Astrocyte (in vitro differentiated cells and primary cell): ENCODE measurements at regions not wholly inside any gene's neighbourhood (a gene's known extent, or its start where the extent isn't known, plus 50 kb on each side); places are given as distances from the start of the nearest gene placed in this dataset.
"Not testable (repeated sequence)": the region's sequence is repeated elsewhere in the genome, so short reads cannot be mapped to it uniquely, and the experiment has no call there.

Experiments used
- DNase-seq: peaks from one replicate; pipeline ENCODE4 v3.0.0-alpha.2; 2010; ENCODE audit warnings: low read depth
- FAIRE-seq: peaks from 2 replicates; lab custom pipeline; 2011; peaks lifted over from hg19 to GRCh38; lab: Jason Lieb, UNC
- H2AFZ ChIP-seq: 2 replicates; pipeline ENCODE4 v1.6.0; 2012; ENCODE audit warnings: low read depth, low read length, inconsistent platforms
- H3K27ac ChIP-seq: 2 replicates; pipeline ENCODE4 v1.5.1; 2011; ENCODE audit warnings: low read depth, low read length, inconsistent platforms
- H3K27me3 ChIP-seq: 2 replicates; pipeline ENCODE4 v1.6.0; 2011; ENCODE audit warnings: low read length, inconsistent platforms; ENCODE audit not compliant: insufficient read depth
- H3K36me3 ChIP-seq: 2 replicates; pipeline ENCODE4 v1.5.1; 2011; ENCODE audit warnings: low read length, inconsistent platforms; ENCODE audit not compliant: insufficient read depth
- H3K4me1 ChIP-seq: 2 replicates; pipeline ENCODE4 v1.5.1; 2011; ENCODE audit warnings: low read length, inconsistent platforms; ENCODE audit not compliant: insufficient read depth
- H3K4me2 ChIP-seq: 2 replicates; pipeline ENCODE4 v1.6.0; 2012; ENCODE audit warnings: low read length, inconsistent platforms
- H3K4me3 ChIP-seq: 2 replicates; pipeline ENCODE4 v1.5.1; 2011; ENCODE audit warnings: low read depth, mild to moderate bottlenecking, low read length, inconsistent platforms; ENCODE audit not compliant: insufficient read depth
- H3K79me2 ChIP-seq: 2 replicates; pipeline ENCODE4 v1.6.0; 2012; ENCODE audit warnings: mild to moderate bottlenecking, low read length, inconsistent platforms; ENCODE audit not compliant: insufficient read depth
- H3K9ac ChIP-seq: 2 replicates; pipeline ENCODE4 v1.6.0; 2012; ENCODE audit warnings: mild to moderate bottlenecking, low read length, inconsistent platforms
- H3K9me3 ChIP-seq: 2 replicates; pipeline ENCODE4 v1.5.1; 2012; ENCODE audit warnings: low read depth, mild to moderate bottlenecking, low read length, inconsistent platforms; ENCODE audit not compliant: insufficient read depth
- H4K20me1 ChIP-seq: 2 replicates; pipeline ENCODE4 v1.6.0; 2012; ENCODE audit warnings: low read length, inconsistent platforms; ENCODE audit not compliant: insufficient read depth
- H3K27ac Mint-ChIP-seq: one replicate; pipeline ENCODE4 v1.8.0; 2021; ENCODE audit warnings: mild to moderate bottlenecking, mixed read lengths; ENCODE audit not compliant: unreplicated experiment
- H3K27me3 Mint-ChIP-seq: one replicate; pipeline ENCODE4 v1.8.0; 2021; ENCODE audit warnings: low read depth, mixed read lengths; ENCODE audit not compliant: unreplicated experiment
- H3K36me3 Mint-ChIP-seq: one replicate; pipeline ENCODE4 v1.8.0; 2021; ENCODE audit warnings: low read depth, mixed read lengths; ENCODE audit not compliant: unreplicated experiment
- H3K4me1 Mint-ChIP-seq: one replicate; pipeline ENCODE4 v1.8.0; 2021; ENCODE audit warnings: low read depth, mixed read lengths; ENCODE audit not compliant: unreplicated experiment
- H3K4me3 Mint-ChIP-seq: one replicate; pipeline ENCODE4 v1.8.0; 2021; ENCODE audit warnings: mild to moderate bottlenecking, moderate library complexity, mixed read lengths; ENCODE audit not compliant: unreplicated experiment
- H3K9me3 Mint-ChIP-seq: one replicate; pipeline ENCODE4 v1.8.0; 2021; ENCODE audit warnings: mild to moderate bottlenecking, mixed read lengths; ENCODE audit not compliant: unreplicated experiment
- EZH2 ChIP-seq: IDR thresholded peaks from 2 replicates; pipeline ENCODE4 v1.6.1; 2012; ENCODE audit warnings: mild to moderate bottlenecking, low read length, inconsistent platforms; ENCODE audit not compliant: insufficient read depth
- TF ChIP-seq, protein P1 (sequence below): IDR thresholded peaks from 2 replicates; pipeline ENCODE4 v1.5.1; 2011; ENCODE audit warnings: low read depth, mild to moderate bottlenecking, inconsistent platforms, low read length, moderate library complexity; ENCODE audit not compliant: insufficient read depth

DNA sequence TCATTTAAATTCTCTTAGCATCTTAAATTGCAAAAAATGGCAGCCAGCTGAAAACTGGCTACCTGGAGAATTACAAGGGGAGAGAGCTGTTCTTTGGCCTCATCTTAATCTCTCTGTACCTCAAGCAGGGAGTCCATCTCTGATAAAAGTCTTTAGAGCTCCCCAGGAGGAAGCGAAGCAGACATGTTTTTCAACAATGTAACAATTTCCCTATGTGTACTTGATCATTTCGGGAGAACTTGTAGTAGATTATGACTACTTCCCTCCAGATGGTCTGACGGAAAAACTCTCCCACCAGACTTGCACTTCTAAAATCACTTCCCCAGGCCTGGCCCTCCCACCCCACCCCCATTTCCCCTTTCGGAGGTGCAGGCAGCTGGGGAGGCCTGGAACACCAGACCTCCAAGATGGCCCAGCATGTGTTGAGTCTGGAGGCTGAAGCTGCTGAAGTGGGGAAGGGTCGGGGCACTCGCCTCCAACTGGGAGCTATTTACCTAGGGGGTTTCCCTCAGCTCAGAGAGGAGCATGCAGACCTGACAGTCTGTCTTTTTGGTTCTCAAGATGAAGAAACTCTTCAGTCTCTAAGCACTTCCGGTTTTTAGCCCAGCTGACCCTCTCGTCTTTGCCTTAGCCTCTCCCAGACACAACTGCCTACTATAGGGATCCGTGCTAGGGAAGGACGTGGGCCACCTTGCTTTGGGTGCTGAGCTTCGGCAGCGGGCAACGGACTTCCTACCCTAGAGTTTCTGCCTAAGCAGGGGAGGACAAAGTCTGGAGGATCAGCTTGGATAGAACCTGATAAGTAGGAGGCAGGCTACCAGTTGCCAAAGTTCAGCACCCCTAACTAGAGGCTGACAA is 164.0 kb upstream of the TBL1XR1 start:
- no peaks in the 10 kb centered on the region for H3K9me3 ChIP-seq
- H3K4me2 ChIP-seq: peak overlapping the region; percentile 82
- H3K9me3 Mint-ChIP-seq: no peaks in the 10 kb centered on the region
- no peak overlapping the region for H3K4me3 Mint-ChIP-seq
- peaks cover 42% of the 10 kb centered on the region for H3K4me1 ChIP-seq
- H3K27ac Mint-ChIP-seq: peak overlapping the region; percentile 98
- FAIRE-seq (no peak), DNase-seq (no peak)
- no peaks in the 10 kb centered on the region for H3K27me3 ChIP-seq
- no peaks in the 10 kb centered on the region for H3K79me2 ChIP-seq
- no peaks in the 10 kb centered on the region for H4K20me1 ChIP-seq
- H3K36me3 ChIP-seq: no peaks in the 10 kb centered on the region
- H3K4me1 Mint-ChIP-seq: peaks cover 45% of the 10 kb centered on the region
- peak overlapping the region; percentile 83 for H3K27ac ChIP-seq
- peak overlapping the region; percentile 13 for H2AFZ ChIP-seq
- peak overlapping the region; percentile 68 for H3K9ac ChIP-seq
- H3K4me3 ChIP-seq: peak overlapping the region; percentile 5
- no peaks in the 10 kb centered on the region for H3K36me3 Mint-ChIP-seq
- H3K27me3 Mint-ChIP-seq: peaks cover 4% of the 10 kb centered on the region
- TF ChIP-seq, protein P1, sequence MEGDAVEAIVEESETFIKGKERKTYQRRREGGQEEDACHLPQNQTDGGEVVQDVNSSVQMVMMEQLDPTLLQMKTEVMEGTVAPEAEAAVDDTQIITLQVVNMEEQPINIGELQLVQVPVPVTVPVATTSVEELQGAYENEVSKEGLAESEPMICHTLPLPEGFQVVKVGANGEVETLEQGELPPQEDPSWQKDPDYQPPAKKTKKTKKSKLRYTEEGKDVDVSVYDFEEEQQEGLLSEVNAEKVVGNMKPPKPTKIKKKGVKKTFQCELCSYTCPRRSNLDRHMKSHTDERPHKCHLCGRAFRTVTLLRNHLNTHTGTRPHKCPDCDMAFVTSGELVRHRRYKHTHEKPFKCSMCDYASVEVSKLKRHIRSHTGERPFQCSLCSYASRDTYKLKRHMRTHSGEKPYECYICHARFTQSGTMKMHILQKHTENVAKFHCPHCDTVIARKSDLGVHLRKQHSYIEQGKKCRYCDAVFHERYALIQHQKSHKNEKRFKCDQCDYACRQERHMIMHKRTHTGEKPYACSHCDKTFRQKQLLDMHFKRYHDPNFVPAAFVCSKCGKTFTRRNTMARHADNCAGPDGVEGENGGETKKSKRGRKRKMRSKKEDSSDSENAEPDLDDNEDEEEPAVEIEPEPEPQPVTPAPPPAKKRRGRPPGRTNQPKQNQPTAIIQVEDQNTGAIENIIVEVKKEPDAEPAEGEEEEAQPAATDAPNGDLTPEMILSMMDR: no peak
- TF ChIP-seq EZH2: no peak

DNA sequence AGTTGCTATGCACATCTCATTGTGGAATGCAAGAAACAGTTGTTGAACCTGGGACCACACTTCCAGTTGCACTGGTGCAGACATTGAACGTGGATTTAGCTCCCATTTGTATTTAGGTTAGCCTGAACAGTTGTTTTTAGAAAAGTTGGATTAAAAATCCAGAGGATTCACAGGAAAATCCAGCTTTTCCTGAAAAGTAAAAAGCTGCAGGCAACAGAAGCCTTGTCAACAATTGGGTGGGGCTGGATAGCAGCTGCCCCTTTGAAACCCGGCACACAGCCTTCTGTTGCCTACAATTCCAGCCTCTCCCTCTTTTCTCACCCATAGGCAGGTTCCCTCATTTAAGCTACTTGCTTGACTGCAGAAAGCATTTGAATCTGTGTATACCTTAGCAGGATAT is 165.3 kb upstream of the TBL1XR1 start:
- Mint-ChIP-seq H3K36me3 (no peaks in the 10 kb centered on the region), H3K27me3 (peaks cover 4% of the 10 kb centered on the region), H3K9me3 (no peaks in the 10 kb centered on the region), H3K4me3 (no peak overlapping the region), H3K27ac (no peak overlapping the region), H3K4me1 (peaks cover 35% of the 10 kb centered on the region)
- Histone ChIP-seq H2AFZ (no peak overlapping the region), H3K4me1 (peaks cover 31% of the 10 kb centered on the region), H3K27me3 (no peaks in the 10 kb centered on the region), H3K36me3 (no peaks in the 10 kb centered on the region), H4K20me1 (no peaks in the 10 kb centered on the region), H3K79me2 (no peaks in the 10 kb centered on the region), H3K27ac (no peak overlapping the region), H3K4me2 (no peak overlapping the region), H3K9me3 (no peaks in the 10 kb centered on the region), H3K4me3 (no peak overlapping the region), H3K9ac (no peak overlapping the region)
- no peak for DNase-seq
- no peak for FAIRE-seq
- no peak for TF ChIP-seq EZH2
- TF ChIP-seq, protein P1: no peak

DNA sequence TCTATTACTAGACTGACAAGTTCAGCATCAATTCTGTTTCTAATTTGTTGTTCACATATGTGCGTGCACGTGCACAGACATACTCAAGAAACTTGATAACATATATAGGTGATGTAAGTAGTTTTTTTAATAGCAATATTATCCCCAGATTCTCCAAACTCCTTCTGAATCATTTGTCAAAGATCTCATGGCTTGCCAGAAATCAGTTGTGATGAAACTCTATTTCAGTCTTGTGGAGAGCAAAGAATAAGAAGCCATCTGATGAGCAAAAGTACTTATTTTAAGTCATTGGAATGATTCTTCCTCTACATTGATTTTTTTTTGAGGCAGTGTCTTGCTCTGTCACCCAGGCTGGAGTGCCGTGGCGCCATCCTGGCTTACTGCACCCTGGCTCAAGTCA is 167.0 kb upstream of the TBL1XR1 start:
- Histone ChIP-seq H3K27ac (no peak overlapping the region), H3K27me3 (no peaks in the 10 kb centered on the region), H2AFZ (no peak overlapping the region), H4K20me1 (no peaks in the 10 kb centered on the region), H3K36me3 (no peaks in the 10 kb centered on the region), H3K4me3 (no peak overlapping the region), H3K4me1 (peaks cover 15% of the 10 kb centered on the region), H3K9ac (no peak overlapping the region), H3K9me3 (no peaks in the 10 kb centered on the region), H3K79me2 (no peaks in the 10 kb centered on the region), H3K4me2 (no peak overlapping the region)
- FAIRE-seq (no peak), DNase-seq (no peak)
- Mint-ChIP-seq H3K27ac (no peak overlapping the region), H3K36me3 (no peaks in the 10 kb centered on the region), H3K4me1 (peaks cover 19% of the 10 kb centered on the region), H3K9me3 (no peaks in the 10 kb centered on the region), H3K4me3 (no peak overlapping the region), H3K27me3 (peaks cover 4% of the 10 kb centered on the region)
- TF ChIP-seq, protein P1: no peak
- TF ChIP-seq EZH2: no peak

DNA sequence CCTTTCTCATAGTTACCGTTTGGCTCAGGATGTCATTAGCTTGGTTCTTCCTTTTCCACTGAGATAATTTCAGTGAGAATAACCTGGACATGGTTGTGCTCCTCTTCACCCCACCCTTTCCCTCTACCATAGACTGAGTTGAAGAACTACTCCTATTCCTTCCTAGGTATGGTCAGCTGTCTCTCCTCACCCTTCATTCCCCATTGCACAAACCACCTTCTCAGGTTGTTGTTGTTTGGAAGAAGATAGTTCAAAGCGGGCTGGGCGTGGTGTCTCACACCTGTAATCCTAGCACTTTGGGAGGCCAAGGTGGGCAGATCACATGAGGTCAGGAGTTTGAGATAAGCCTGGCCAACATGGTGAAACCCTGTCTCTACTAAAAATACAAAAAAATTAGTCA is 168.0 kb upstream of the TBL1XR1 start:
- not testable (repeated sequence) for H2AFZ ChIP-seq, H3K27me3 Mint-ChIP-seq, H3K4me3 Mint-ChIP-seq, H3K4me3 ChIP-seq, H3K9me3 ChIP-seq, FAIRE-seq, H3K9ac ChIP-seq, H4K20me1 ChIP-seq, H3K9me3 Mint-ChIP-seq, DNase-seq, H3K27ac ChIP-seq, H3K27ac Mint-ChIP-seq, H3K4me2 ChIP-seq, H3K4me1 ChIP-seq, H3K79me2 ChIP-seq, H3K27me3 ChIP-seq, H3K36me3 ChIP-seq, H3K36me3 Mint-ChIP-seq
- H3K4me1 Mint-ChIP-seq: peaks cover 14% of the 10 kb centered on the region
